HG02938 (cell line): ENCODE measurements at regions not wholly inside any gene's neighbourhood (a gene's known extent, or its start where the extent isn't known, plus 50 kb on each side); places are given as distances from the start of the nearest gene placed in this dataset.
"Not testable (repeated sequence)": the region's sequence is repeated elsewhere in the genome, so short reads cannot be mapped to it uniquely, and the experiment has no call there.

Source experiments
- ATAC-seq: cut with Tn5 transposase; IDR thresholded peaks from one replicate; pipeline ENCODE4 v1.9.1; 2021; ENCODE audit warnings: mild to moderate bottlenecking, moderate library complexity; ENCODE audit not compliant: unreplicated experiment

DNA sequence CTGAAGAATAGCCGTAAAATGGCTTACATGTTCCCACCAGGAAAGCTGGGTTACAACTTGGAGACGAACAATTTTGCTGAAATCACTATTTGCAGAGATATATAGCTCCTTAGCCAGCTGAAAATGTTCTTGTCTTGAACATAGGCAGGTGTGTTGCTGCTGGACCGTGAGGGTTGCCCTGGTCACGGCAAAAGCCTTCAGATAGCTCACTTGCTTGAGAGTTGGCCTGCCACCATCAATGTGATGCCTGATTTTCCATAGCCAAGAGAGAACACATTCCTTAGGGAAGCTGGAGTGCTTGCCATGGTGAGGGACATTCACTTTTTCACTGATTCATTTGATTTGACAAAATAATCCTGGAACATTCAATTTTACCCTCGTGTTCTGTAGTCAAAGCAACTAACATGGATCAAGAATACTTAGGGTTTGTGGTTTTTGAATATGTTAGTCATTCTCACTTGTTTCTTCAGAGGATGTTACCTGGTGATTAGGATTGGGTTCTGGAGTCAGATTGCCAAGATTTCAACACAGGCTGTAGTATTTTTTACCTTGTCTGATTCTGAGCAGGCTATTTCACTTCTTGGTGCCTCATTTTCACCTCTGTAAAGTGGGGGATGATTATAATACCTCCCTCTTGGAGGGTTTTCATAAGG lies 536.9 kb downstream of the RAPGEF2 start:
- no peak for ATAC-seq

DNA sequence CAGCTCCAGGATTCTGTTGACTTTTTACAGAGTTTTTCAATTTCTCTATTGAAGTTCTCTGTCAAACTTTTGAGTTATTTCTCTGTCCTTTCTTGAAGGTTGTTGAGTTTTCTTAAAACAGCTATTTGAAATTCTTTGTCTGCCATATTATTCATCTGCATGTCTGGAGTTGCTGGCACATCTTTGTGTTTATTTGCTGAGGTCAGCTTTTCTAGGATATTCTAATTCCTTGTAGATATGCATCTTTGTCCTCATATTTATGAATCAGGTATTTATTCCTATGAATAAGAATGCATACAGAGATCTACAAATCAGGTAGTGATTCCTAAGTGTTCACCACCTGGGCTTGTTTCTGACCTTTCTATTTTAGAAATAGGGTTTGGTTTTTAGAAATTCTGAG lies 546.4 kb downstream of the RAPGEF2 start:
- no peak for ATAC-seq

DNA sequence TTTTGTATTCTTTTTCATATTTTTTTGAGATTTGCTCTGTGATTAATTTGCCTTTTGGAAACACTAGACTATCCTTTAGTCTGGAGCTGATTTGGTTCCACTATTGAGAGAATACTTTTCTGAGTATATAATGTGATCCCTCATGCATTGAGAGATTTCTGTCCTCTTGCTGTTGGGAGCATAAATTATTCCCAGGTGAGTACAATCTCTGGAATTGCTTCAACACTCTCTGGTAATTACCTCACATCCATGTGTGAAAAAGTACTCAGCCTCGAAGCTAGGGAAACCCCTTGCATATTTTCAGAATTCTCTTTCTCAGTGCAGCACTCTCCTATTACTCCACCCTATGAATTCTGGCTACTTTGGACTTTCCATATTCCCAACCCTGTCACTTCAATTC lies 550.0 kb downstream of the RAPGEF2 start:
- ATAC-seq: no peak

DNA sequence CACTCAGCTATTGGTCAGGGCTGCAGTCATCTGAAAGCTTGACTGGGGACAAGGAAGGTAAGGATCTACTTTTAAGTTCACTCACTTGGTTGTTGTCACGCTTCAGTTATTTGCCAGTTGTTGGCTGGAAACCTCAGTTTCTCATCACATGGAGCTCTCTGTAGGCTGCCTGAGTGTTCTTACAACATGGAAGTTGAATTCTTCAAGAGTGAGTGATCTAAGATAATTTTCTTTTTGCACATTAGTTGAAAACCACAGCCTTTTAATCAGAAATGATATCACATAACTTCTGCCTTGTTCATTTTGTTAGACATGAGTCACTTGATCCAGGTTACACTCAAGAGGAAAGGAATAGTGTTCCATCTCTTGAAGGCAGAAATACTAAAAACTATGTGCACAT lies 552.7 kb downstream of the RAPGEF2 start:
- no peak for ATAC-seq

GRCh38 chr4:159669094-159669493 lies 566.2 kb downstream of the RAPGEF2 start:
- ATAC-seq: no peak

- ATAC-seq: no peak
These were observed 570.3 kb downstream of the RAPGEF2 start for GRCh38 chr4:159673221-159673620.

DNA sequence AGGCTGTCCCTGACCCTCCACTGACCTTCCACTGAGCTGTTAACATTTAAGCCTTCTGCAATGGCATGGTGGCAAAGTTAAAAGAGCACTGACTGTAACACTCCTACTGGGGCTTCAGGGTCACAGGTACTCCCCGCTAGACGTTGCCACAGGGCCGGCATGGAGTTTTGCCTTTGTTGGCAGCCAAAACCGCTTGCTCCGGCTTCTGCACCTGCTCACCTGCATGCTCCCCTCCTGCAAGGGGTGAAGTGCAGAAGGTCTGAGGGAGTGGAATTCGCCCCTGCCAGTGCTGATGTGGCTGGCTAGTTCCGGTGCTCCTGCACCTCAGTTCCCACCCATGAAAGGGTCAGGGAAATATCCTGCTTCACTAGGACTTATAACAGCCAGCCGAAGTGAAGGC lies 571.4 kb downstream of the RAPGEF2 start:
- no peak for ATAC-seq

GRCh38 chr4:159677521-159677920 lies 574.6 kb downstream of the RAPGEF2 start:
- ATAC-seq: no peak

GRCh38 chr4:159682996-159683395 lies 580.1 kb downstream of the RAPGEF2 start:
- ATAC-seq: no peak

DNA sequence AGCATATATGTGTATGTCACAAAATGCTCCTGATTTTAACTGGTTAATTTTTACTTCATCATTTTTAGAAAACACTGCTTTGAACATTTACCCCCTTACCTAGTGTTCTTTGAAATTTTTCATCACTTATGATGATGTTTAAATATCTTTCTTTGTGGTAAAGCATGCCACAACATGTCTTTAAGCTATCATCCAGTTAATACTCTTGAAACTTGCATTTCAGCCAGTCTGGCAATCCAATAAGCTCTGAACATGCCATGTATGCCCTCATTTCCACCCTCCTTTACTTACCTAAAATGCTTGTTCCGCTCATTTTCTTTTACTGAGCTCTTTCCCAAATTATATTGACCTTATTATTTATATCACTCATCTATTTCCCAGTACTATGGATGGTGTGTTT lies 581.2 kb downstream of the RAPGEF2 start:
- ATAC-seq: no peak

- ATAC-seq: no peak
These were observed 582.6 kb downstream of the RAPGEF2 start for GRCh38 chr4:159685340-159686092.

DNA sequence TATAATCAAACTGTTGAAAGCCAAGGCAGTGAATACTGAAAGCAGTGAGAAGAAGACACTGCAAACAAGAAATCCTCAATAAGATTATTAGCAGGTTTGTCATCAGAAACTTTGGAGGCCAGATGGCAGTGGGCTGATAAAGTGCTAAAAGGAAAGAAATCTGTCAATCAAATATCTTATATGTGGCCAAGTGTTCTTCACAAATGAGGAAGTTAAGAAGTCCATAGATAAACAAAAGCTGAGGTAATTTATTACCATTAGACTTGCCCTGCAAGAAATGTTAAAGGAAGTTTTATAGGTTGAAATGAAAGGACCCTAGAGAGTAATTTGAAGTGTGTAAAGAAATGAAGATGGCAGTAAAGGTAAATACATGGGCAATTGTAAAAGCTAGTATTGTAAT lies 586.6 kb downstream of the RAPGEF2 start:
- ATAC-seq: no peak

DNA sequence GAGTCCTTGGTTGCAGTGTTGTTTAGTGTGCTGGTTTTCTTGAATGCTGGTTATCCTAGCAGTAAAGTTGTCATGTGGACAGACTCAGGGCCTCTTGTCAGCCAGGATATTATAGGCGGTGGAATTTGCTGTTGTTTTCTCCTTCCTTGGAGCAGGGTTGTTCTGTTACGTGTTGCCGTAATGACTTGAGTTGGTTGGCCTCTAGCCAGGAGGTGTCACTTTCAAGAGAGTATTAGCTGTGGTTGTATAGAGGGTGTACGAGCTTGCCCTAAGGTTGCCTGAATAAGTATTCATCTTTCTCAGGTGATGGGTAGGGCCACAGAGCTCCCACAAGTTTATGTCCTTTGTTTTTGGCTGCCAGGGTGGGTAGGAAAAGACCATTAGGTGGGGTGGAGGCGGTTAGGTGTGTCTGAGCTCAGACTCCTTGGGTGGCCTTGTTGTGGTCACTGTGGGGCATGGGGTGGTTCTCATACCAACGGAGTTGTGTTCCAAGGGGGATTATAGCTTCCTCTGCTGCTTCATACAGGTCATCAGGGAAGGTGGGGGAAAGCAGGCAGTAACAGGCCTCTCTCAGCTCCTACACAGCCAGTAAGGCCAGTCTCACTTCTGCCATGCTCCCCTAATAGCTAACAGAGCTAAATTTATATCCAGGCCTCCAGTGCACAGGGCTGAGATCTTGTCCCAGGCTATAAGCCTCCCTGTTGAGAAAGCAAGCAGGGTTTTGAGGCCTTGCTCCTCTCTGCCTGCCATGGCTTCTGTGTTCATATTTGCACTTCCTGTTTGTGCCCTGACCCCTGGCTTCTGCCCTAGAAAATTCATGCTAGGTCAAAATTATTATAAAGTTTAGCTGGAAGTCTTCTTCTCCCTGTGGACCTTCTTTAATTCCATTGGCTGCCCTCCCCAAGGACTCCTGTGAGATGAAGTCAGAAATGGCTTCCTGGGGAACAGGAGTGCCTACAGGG lies 594.7 kb downstream of the RAPGEF2 start:
- no peak for ATAC-seq

GRCh38 chr4:159698336-159698735 lies 595.5 kb downstream of the RAPGEF2 start:
- ATAC-seq: no peak

DNA sequence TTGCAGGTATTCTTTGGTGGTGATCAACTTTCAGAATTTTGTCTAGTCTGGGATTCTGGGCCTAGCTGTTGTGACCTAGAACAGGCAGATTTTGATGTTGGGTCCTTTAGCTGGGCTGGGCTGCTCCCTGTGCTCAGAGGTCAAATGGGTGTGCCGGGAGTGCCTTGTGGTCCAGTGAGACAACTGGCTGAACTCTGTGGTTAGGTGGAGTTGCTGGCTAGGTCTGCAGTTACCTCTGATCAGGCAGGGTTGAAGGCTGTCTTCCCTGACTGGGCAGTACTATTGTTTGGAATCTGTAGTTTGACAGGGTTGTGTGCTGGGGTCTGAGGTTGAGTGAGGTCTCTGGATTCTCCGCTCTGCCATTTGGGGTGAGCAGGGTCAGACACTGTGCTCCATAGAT lies 599.3 kb downstream of the RAPGEF2 start:
- no peak for ATAC-seq

DNA sequence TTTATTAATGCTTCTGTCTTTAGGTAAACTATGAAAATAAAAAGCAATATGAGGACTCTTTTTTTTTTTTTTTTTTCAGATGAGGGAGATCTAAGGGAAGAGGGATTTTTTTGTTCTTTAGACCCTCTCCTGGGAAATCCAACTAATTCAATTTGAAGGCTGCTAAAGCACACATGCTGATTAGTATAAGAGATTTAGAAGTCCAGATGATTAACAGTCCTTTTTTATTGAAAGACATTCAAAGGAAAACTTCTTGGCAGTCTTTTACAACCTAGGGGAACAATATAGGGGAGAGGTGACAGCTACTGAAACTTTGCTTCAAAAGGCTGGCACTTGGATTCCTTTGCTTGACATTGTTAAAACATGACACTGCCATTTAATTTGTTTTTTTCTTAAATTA lies 602.5 kb downstream of the RAPGEF2 start:
- ATAC-seq: no peak

GRCh38 chr4:159706704-159707103 lies 603.8 kb downstream of the RAPGEF2 start:
- ATAC-seq: no peak

DNA sequence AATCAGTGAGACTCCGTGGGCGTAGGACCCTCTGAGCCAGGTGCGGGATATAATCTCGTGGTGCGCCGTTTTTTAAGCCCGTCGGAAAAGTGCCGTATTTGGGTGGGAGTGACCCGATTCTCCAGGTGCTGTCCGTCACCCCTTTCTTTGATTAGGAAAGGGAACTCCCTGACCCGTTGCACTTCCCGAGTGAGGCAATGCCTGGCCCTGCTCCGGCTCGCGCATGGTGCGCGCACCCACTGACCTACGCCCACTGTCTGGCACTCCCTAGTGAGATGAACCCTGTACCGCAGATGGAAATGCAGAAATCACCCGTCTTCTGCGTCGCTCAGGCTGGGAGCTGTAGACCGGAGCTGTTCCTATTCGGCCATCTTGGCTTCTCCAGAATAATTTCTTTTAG lies 612.3 kb downstream of the RAPGEF2 start:
- not testable (repeated sequence) for ATAC-seq

- no peak for ATAC-seq
These were observed 616.7 kb downstream of the RAPGEF2 start for GRCh38 chr4:159719531-159719930.

GRCh38 chr4:159722052-159722451 lies 619.2 kb downstream of the RAPGEF2 start:
- no peak for ATAC-seq

GRCh38 chr4:159722918-159723317 lies 620.0 kb downstream of the RAPGEF2 start:
- ATAC-seq: no peak
